ENCODE measurements at regions not wholly inside any gene's neighbourhood (a gene's known extent, or its start where the extent isn't known, plus 50 kb on each side); places are given as distances from the start of the nearest gene placed in this dataset.
A peak's percentile ranks its signal among the peaks of the same experiment; 100 is the strongest.
"Not testable (repeated sequence)": the region's sequence is repeated elsewhere in the genome, so short reads cannot be mapped to it uniquely, and the experiment has no call there.

GRCh38 chr5:96315431-96315830 is 117.6 kb downstream of the PCSK1 start:
- TF ChIP-seq, protein P1, sequence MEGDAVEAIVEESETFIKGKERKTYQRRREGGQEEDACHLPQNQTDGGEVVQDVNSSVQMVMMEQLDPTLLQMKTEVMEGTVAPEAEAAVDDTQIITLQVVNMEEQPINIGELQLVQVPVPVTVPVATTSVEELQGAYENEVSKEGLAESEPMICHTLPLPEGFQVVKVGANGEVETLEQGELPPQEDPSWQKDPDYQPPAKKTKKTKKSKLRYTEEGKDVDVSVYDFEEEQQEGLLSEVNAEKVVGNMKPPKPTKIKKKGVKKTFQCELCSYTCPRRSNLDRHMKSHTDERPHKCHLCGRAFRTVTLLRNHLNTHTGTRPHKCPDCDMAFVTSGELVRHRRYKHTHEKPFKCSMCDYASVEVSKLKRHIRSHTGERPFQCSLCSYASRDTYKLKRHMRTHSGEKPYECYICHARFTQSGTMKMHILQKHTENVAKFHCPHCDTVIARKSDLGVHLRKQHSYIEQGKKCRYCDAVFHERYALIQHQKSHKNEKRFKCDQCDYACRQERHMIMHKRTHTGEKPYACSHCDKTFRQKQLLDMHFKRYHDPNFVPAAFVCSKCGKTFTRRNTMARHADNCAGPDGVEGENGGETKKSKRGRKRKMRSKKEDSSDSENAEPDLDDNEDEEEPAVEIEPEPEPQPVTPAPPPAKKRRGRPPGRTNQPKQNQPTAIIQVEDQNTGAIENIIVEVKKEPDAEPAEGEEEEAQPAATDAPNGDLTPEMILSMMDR (IDR thresholded peaks at IDR 0.05; ENCODE audit: low read length, missing control alignments), result no peak
- no peak overlapping the region for H3K4me3 ChIP-seq (replicated peaks; ENCODE audit: low read depth, low read length)
- DNase-seq (ENCODE audit: low read depth), result no peak

DNA sequence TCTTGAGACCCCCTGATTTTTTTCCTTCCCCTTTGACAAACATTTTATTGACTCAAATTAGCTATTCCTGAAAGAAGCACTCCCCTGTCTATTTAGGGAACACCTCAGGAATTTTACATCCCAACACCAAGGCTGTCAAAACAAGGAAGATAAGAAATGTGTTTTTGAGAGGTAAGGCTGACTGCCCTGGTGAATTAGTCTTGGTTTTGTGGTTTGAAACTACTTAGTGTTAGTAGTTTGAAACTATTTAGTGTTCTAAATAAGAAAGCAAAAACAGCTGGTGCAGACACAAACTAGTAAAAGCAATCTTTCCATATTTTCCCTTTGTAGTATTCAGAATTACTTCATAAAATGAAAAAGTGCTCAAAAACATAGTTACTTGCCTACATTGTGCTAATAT is 120.7 kb downstream of the PCSK1 start:
- no peak for DNase-seq (ENCODE audit: low read depth)
- no peak overlapping the region for H3K4me3 ChIP-seq (replicated peaks; ENCODE audit: low read depth, low read length)
- TF ChIP-seq, protein P1 (IDR thresholded peaks at IDR 0.05; ENCODE audit: low read length, missing control alignments), result no peak

DNA sequence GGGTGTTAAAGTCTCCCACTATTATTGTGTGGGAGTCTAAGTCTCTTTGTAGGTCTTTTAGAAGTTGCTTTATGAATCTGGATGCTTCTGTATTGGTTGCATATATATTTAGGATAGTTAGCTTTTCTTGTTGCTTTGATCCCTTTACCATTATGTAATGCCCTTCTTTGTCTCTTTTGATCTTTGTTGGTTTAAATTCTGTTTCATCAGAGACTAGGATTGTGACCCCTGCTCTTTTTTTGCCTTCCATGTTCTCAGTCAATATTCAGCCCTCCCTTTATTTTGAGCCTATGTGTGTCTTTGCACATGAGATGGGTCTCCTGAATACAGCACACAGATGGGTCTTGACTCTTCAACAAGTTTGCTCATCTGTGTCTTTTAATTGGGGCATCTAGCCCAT is 126.0 kb downstream of the PCSK1 start:
- DNase-seq (ENCODE audit: low read depth); H3K4me3 ChIP-seq (replicated peaks; ENCODE audit: low read depth, low read length): not testable (repeated sequence)

DNA sequence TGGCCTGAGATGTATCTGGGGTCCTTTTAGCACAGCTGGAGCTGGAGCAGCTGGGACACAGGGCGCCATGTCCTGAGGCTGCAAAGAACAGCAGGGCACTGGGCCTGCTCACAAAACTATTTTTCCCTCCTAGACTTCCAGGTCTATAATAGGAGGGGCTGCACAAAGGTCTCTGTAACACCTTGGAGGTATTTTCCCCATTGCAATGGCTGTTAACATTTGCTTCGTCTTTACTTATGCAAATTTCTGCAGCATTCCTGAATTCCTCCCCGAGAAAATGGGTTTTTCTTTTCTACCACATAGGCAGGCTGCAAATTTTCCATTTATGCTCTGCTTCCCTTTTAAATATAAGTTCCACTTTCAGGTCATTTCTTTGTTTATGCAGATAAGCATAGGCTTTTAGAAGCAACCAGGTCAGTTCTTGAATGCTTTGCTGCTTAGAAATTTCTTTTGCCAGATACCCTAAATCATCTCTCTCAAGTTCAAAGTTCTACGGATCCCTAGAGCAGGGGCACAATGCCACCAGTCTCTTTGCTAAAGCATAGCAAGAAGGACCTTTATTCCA is 130.8 kb downstream of the PCSK1 start:
- no peak overlapping the region for H3K4me3 ChIP-seq (replicated peaks; ENCODE audit: low read depth, low read length)
- no peak for DNase-seq (ENCODE audit: low read depth)
- TF ChIP-seq, protein P1 (IDR thresholded peaks at IDR 0.05; ENCODE audit: low read length, missing control alignments), result no peak

DNA sequence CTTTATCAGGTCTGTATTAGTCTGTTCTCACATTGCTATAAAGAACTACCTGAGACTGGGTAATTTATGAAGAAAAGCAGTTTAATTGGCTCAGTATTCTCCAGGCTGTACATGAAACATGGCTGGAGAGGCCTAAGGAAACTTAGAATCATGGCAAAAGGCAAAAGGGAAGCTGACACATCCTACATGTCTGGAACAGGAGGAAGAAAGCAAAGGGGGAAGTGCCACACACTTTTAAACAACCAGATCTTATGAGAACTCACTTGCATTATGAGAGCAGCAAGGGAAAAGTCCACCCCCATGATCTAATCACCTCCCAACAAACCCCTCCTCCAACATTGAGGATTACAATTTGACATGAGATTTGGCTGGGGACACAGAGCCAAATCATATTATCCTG is 132.1 kb downstream of the PCSK1 start:
- no peak overlapping the region for H3K4me3 ChIP-seq (replicated peaks; ENCODE audit: low read depth, low read length)
- DNase-seq (ENCODE audit: low read depth), result no peak
- TF ChIP-seq, protein P1 (IDR thresholded peaks at IDR 0.05; ENCODE audit: low read length, missing control alignments), result no peak

GRCh38 chr5:96297867-96298266 is 135.2 kb downstream of the PCSK1 start:
- TF ChIP-seq, protein P1 (IDR thresholded peaks at IDR 0.05; ENCODE audit: low read length, missing control alignments), result no peak
- peak; percentile 96 for DNase-seq (ENCODE audit: low read depth)
- no peak overlapping the region for H3K4me3 ChIP-seq (replicated peaks; ENCODE audit: low read depth, low read length)

DNA sequence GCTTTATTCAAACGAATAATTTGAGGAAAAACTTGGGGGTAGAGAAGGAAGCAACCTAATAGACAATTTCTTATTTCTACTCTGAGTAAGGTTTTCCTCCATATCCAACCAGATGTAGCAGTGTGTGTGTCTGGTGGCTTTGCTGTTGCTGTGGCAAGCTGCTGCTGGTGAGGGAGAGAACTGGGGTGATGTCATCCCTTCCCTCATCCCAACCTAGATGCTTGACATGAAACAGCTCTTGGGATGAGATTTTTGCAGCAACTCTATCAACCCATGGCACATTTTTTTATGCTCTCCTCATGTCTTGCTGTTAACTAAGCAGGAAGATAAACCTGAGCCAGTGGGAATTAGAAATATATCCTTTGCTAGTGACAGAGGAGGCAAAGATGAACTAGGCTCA is 135.8 kb downstream of the PCSK1 start:
- peak; percentile 75 for DNase-seq (ENCODE audit: low read depth)
- H3K4me3 ChIP-seq (replicated peaks; ENCODE audit: low read depth, low read length), result no peak overlapping the region
- TF ChIP-seq, protein P1 (IDR thresholded peaks at IDR 0.05; ENCODE audit: low read length, missing control alignments), result no peak

Data from fibroblast of pulmonary artery (primary cell).